A204.1 (cell line): ENCODE measurements at regions not wholly inside any gene's neighbourhood (a gene's known extent, or its start where the extent isn't known, plus 50 kb on each side); places are given as distances from the start of the nearest gene placed in this dataset.

ENCODE experiments used
- FAIRE-seq: peaks from 2 replicates; lab custom pipeline; 2012; peaks lifted over from hg19 to GRCh38; lab: Jason Lieb, UNC

DNA sequence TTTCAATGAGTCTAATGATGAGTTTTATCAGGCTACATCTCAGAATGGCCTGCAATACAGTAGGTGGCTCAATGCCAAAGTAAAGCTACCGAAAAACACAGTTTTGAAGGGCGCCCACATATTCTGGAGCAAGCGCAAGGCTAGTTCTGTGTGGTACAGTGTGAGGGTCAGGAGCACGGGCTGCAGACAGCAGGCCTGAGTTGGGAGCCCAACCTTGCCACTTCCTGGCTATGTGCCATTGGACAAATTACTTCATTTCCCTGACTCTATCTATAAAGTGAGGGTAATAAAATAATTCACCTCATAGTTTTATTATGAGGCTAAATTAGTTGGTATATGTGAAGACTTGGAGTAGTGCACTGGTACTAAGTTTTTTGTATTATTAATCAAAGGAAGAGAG is 150.7 kb downstream of the OPN5 start:
- FAIRE-seq: no peak

DNA sequence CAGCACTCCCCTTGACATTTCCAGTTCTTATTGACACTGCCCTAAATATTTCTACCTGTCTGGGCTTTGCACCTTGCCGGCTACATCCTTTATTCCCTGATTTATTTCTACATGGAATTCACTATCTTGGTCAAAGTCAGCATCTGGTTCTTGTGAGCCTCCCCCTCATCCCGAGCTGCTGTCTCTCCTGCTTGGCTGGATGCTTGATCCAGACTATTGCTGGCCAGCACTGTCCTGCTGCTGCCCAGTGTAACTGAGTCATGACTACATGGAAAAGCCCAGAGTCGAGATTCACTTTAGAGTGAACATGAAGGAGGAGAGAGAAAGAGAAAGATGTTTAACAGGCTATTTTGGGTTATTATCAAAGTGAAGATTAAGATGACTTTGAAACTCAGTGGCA is 142.2 kb downstream of the OPN5 start:
- FAIRE-seq: no peak

DNA sequence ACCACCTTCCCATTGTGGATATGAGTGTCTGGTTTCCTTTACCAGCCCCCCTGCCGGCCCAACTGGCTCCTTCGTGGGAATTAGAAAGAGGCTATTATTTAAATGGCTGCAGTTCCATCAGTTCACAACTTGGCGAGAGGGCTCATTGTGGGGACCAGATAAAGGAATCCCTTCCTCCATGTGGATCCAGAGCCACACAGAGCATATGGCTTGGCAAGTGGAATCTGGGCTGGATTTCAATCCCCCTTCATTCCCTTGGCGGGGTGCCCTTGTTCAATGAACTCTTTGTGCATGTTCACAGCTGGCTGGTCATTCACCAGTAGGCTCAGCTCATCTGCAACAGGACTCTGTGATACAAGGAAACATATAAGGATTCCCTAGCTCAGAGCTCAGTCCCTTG is 140.6 kb downstream of the OPN5 start:
- no peak for FAIRE-seq

- no peak for FAIRE-seq
Measured at GRCh38 chr6:47919875-47920274, 138.0 kb downstream of the OPN5 start.

DNA sequence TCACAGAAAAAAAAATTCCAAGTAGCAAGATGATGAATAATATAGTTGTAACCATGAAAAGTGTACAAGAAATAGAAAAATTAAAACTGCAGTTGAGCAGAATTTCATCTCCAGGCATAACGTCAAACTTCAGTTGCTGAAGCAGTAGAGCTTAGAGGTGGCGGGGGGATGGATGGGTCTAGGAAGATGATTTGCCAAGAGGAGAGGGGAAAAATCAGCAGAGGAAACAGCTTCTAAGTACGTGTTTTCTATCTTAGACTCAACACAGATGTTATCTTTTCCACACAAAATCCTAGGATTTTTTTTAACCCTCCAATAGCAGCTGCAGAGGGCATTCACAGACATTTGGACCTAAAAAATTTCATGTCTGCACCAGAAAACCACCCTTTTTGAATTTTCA is 136.0 kb downstream of the OPN5 start:
- no peak for FAIRE-seq

DNA sequence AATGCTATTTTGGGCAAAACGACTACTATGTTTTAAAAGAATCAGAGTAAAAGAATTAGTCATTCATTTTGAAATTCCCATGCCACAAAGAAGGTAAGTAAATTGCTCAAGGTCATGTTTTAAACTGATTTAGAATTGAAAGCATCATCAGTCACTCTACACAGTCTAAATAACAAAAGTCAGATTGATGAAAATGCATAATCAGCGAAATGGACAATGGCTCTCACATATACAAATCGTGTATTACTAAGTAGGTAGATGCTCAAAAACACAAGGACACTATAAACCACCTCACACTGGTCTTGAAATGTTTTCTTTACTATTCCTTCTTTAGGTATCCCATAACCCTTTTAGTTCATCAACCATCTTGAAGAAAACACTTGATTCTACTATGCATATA is 135.4 kb downstream of the OPN5 start:
- no peak for FAIRE-seq

GRCh38 chr6:47915017-47915416 is 133.2 kb downstream of the OPN5 start:
- no peak for FAIRE-seq

DNA sequence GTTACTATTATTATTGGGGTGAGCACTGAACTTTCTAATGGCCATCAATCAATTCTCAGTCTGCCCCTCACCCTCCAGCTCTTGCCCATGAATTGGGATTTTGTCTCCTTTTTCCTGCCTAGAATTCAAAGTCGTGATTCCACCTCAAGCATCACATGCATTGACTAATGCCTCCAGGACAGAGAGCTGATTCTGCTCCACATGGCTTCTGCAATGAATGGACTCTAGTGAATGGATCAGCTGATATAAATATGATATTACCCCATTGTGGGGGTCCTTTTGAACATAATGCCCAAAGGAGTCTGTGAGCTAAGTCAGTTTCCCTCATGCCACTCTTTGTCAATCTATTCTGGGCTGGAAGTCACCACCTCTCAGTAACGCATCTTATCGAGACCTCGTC is 126.4 kb downstream of the OPN5 start:
- no peak for FAIRE-seq

- no peak for FAIRE-seq
Measured at GRCh38 chr6:47905717-47906116, 123.9 kb downstream of the OPN5 start.

GRCh38 chr6:47897247-47897646 is 115.4 kb downstream of the OPN5 start:
- FAIRE-seq: no peak

- no peak for FAIRE-seq
Measured at GRCh38 chr6:47890326-47890875, 108.6 kb downstream of the OPN5 start.

DNA sequence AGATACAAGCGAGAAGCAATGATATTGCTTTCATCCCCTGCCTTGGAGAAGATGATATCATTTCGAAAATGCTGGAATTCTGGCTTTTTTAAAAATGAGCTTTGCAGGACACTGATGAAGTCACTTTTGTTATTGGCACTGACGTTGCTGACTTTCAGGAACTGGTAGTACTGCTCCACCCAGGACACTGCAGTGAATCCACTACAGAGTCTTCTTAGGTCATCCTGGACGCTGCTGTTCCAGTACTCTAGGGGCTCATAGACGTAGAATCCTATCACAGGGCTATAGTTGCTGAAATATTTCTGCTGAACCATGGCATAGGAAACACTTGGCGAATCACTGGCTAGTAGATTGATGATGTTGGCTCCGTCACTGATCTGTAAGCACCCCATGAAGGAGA is 97.2 kb downstream of the OPN5 start:
- no peak for FAIRE-seq
